Progenitor cell of endocrine pancreas (in vitro differentiated cells): ENCODE measurements at regions not wholly inside any gene's neighbourhood (a gene's known extent, or its start where the extent isn't known, plus 50 kb on each side); places are given as distances from the start of the nearest gene placed in this dataset.
A peak's percentile ranks its signal among the peaks of the same experiment; 100 is the strongest.

Experiments used
- DNase-seq: peaks from one replicate; pipeline ENCODE4 v3.0.0; 2021; ENCODE audit warnings: low spot score; ENCODE audit not compliant: unreplicated experiment
- H3K27ac Mint-ChIP-seq: 2 replicates; pipeline ENCODE4 v1.8.0; 2021; ENCODE audit warnings: mild to moderate bottlenecking, moderate library complexity, mixed read lengths
- H3K27me3 Mint-ChIP-seq: 2 replicates; pipeline ENCODE4 v1.8.0; 2021; ENCODE audit warnings: mixed read lengths
- H3K36me3 Mint-ChIP-seq: 2 replicates; pipeline ENCODE4 v1.8.0; 2022; ENCODE audit warnings: mixed read lengths; ENCODE audit not compliant: insufficient read depth
- H3K4me1 Mint-ChIP-seq: 2 replicates; pipeline ENCODE4 v1.8.0; 2021; ENCODE audit warnings: low read depth, mixed read lengths
- H3K4me3 Mint-ChIP-seq: 2 replicates; pipeline ENCODE4 v1.8.0; 2021; ENCODE audit warnings: low read depth, mild to moderate bottlenecking, moderate library complexity, mixed read lengths
- H3K9me3 Mint-ChIP-seq: 2 replicates; pipeline ENCODE4 v1.8.0; 2021; ENCODE audit warnings: low read depth, mixed read lengths
- CTCF ChIP-seq: fragments of 200-600 bp; sonication (generic); IDR thresholded peaks from one replicate; pipeline ENCODE4 v1.5.0; 2021; ENCODE audit warnings: antibody characterized with exemption, mild to moderate bottlenecking; ENCODE audit not compliant: unreplicated experiment

- peaks cover 49% of the 10 kb centered on the region for H3K27me3 Mint-ChIP-seq
- DNase-seq, result no peak
- no peak overlapping the region for H3K27ac Mint-ChIP-seq
- H3K4me1 Mint-ChIP-seq, result no peaks in the 10 kb centered on the region
- no peak overlapping the region for H3K4me3 Mint-ChIP-seq
- peak; percentile 51 for TF ChIP-seq CTCF
- H3K36me3 Mint-ChIP-seq, result no peaks in the 10 kb centered on the region
- no peaks in the 10 kb centered on the region for H3K9me3 Mint-ChIP-seq
Measured at GRCh38 chr16:26963109-26963508, 103.6 kb upstream of the C16orf82 start.

- Mint-ChIP-seq H3K4me1 (no peaks in the 10 kb centered on the region), H3K27ac (no peak overlapping the region), H3K9me3 (no peaks in the 10 kb centered on the region), H3K36me3 (no peaks in the 10 kb centered on the region), H3K4me3 (no peak overlapping the region), H3K27me3 (peaks cover 2% of the 10 kb centered on the region)
- TF ChIP-seq CTCF, result no peak
- DNase-seq, result no peak
Measured at GRCh38 chr16:26969589-26970231, 97.0 kb upstream of the C16orf82 start.

GRCh38 chr16:26970292-26970691 lies 96.4 kb upstream of the C16orf82 start:
- no peak overlapping the region for H3K4me3 Mint-ChIP-seq
- H3K27me3 Mint-ChIP-seq, result peaks cover 8% of the 10 kb centered on the region
- no peaks in the 10 kb centered on the region for H3K4me1 Mint-ChIP-seq
- no peaks in the 10 kb centered on the region for H3K36me3 Mint-ChIP-seq
- no peak overlapping the region for H3K27ac Mint-ChIP-seq
- no peak for TF ChIP-seq CTCF
- H3K9me3 Mint-ChIP-seq, result no peaks in the 10 kb centered on the region
- no peak for DNase-seq

GRCh38 chr16:26976873-26977272 lies 89.9 kb upstream of the C16orf82 start:
- no peak for TF ChIP-seq CTCF
- Mint-ChIP-seq H3K27me3 (peaks cover 13% of the 10 kb centered on the region), H3K9me3 (no peaks in the 10 kb centered on the region), H3K27ac (peak overlapping the region; percentile 44), H3K4me1 (no peaks in the 10 kb centered on the region), H3K36me3 (no peaks in the 10 kb centered on the region), H3K4me3 (no peak overlapping the region)
- no peak for DNase-seq

- no peaks in the 10 kb centered on the region for H3K9me3 Mint-ChIP-seq
- peaks cover 8% of the 10 kb centered on the region for H3K27me3 Mint-ChIP-seq
- no peak for DNase-seq
- H3K27ac Mint-ChIP-seq, result no peak overlapping the region
- no peaks in the 10 kb centered on the region for H3K4me1 Mint-ChIP-seq
- TF ChIP-seq CTCF, result no peak
- no peaks in the 10 kb centered on the region for H3K36me3 Mint-ChIP-seq
- no peak overlapping the region for H3K4me3 Mint-ChIP-seq
Measured at GRCh38 chr16:26981266-26981938, 85.3 kb upstream of the C16orf82 start.
